Cardiac muscle cell (in vitro differentiated cells and primary cell): ENCODE measurements at regions not wholly inside any gene's neighbourhood (a gene's known extent, or its start where the extent isn't known, plus 50 kb on each side); places are given as distances from the start of the nearest gene placed in this dataset.

ENCODE experiments used
- DNase-seq, 2 donors: peaks; one replicate each; pipeline versions ENCODE4 v3.0.0 to v3.0.0-alpha.2; 2010 to 2017; ENCODE audit warnings: low read depth in 1 of 2, low spot score in 1 of 2
- H3K27ac ChIP-seq: fragments of 200-600 bp; sonication (generic); 2 replicates; pipeline ENCODE4 v1.5.1; 2016
- H3K27me3 ChIP-seq: fragments of 200-600 bp; sonication (generic); 2 replicates; pipeline ENCODE4 v1.6.0; 2016; ENCODE audit warnings: control low read depth
- H3K36me3 ChIP-seq: fragments of 200-600 bp; sonication (generic); 2 replicates; pipeline ENCODE4 v1.5.1; 2016; ENCODE audit warnings: control low read depth
- H3K4me1 ChIP-seq: fragments of 200-600 bp; sonication (generic); 2 replicates; pipeline ENCODE4 v1.8.1; 2017; ENCODE audit warnings: low read depth, mild to moderate bottlenecking, mixed run types
- H3K4me3 ChIP-seq: fragments of 200-600 bp; sonication (generic); 2 replicates; pipeline ENCODE4 v1.5.1; 2016; ENCODE audit warnings: mild to moderate bottlenecking
- H3K9me3 ChIP-seq: fragments of 200-600 bp; sonication (generic); 2 replicates; pipeline ENCODE4 v1.5.1; 2017; ENCODE audit warnings: low read depth, mild to moderate bottlenecking, control low read depth
- CTCF ChIP-seq: IDR thresholded peaks from 2 replicates; pipeline ENCODE4 v1.5.1; 2012; ENCODE audit warnings: low read depth, mild to moderate bottlenecking, low read length

GRCh38 chr17:53949473-53950090 is 126.9 kb downstream of the KIF2B start:
- Histone ChIP-seq H3K9me3 (no peaks in the 10 kb centered on the region), H3K27ac (no peak overlapping the region), H3K27me3 (no peaks in the 10 kb centered on the region), H3K4me3 (no peak overlapping the region), H3K4me1 (no peaks in the 10 kb centered on the region), H3K36me3 (no peaks in the 10 kb centered on the region)
- TF ChIP-seq CTCF: no peak
- no peak for DNase-seq

- TF ChIP-seq CTCF: no peak
- no peaks in the 10 kb centered on the region for H3K36me3 ChIP-seq
- peak in 1 of 2 donors; percentile 51 for DNase-seq
Measured at GRCh38 chr17:53950207-53950857, 127.6 kb downstream of the KIF2B start.

GRCh38 chr17:53950858-53951250 is 128.1 kb downstream of the KIF2B start:
- no peaks in the 10 kb centered on the region for H3K9me3 ChIP-seq
- no peak overlapping the region for H3K27ac ChIP-seq
- no peak overlapping the region for H3K4me3 ChIP-seq
- H3K27me3 ChIP-seq: no peaks in the 10 kb centered on the region
- DNase-seq: no peak
- TF ChIP-seq CTCF: no peak
- H3K36me3 ChIP-seq: no peaks in the 10 kb centered on the region
- H3K4me1 ChIP-seq: no peaks in the 10 kb centered on the region

More at GRCh38 chr17:53950207-53950857, 127.6 kb downstream of the KIF2B start:
- Histone ChIP-seq H3K4me1 (no peaks in the 10 kb centered on the region), H3K9me3 (no peaks in the 10 kb centered on the region), H3K27me3 (no peaks in the 10 kb centered on the region), H3K27ac (no peak overlapping the region), H3K4me3 (no peak overlapping the region)

GRCh38 chr17:53971361-53971760 is 148.6 kb downstream of the KIF2B start:
- Histone ChIP-seq H3K9me3 (no peaks in the 10 kb centered on the region), H3K27ac (no peak overlapping the region), H3K36me3 (no peaks in the 10 kb centered on the region), H3K27me3 (no peaks in the 10 kb centered on the region), H3K4me1 (no peaks in the 10 kb centered on the region), H3K4me3 (no peak overlapping the region)
- no peak for DNase-seq
- no peak for TF ChIP-seq CTCF

- TF ChIP-seq CTCF: no peak
- no peak overlapping the region for H3K4me3 ChIP-seq
- H3K27me3 ChIP-seq: no peaks in the 10 kb centered on the region
- H3K27ac ChIP-seq: no peak overlapping the region
- H3K9me3 ChIP-seq: no peaks in the 10 kb centered on the region
- no peak for DNase-seq
- H3K36me3 ChIP-seq: no peaks in the 10 kb centered on the region
- no peaks in the 10 kb centered on the region for H3K4me1 ChIP-seq
Measured at GRCh38 chr17:53979991-53980390, 157.3 kb downstream of the KIF2B start.
